ENCODE measurements at regions not wholly inside any gene's neighbourhood (a gene's known extent, or its start where the extent isn't known, plus 50 kb on each side); places are given as distances from the start of the nearest gene placed in this dataset.

- CTCF ChIA-PET (ENCODE audit: low intra/inter-chr PET ratio) = no interaction called here
- no peak for FAIRE-seq
Measured at GRCh38 chr4:183586824-183587223, 72.2 kb downstream of the RWDD4 start.

More at GRCh38 chr4:183586824-183587223, 72.2 kb downstream of the RWDD4 start:
- Histone ChIP-seq H3K9ac (ENCODE audit: insufficient read depth in 1 of 2, low read depth in 2 of 2, low read length in 2 of 2) (no peak overlapping the region), H3K27me3 (ENCODE audit: control insufficient read depth in 2 of 2, insufficient read depth in 2 of 2, low read length in 2 of 2) (no peaks in the 10 kb centered on the region; a peak in 1 of 5 replicates), H3K27ac (ENCODE audit: extremely low read depth, low read depth, low read length) (no peak overlapping the region), H3K4me1 (replicated peaks in 1 of 2; ENCODE audit: control insufficient read depth in 2 of 2, insufficient read depth in 2 of 2, low read length in 2 of 2) (no peaks in the 10 kb centered on the region), H3K36me3 (ENCODE audit: control insufficient read depth, insufficient read depth, low read length) (no peaks in the 10 kb centered on the region), H3K9me3 (replicated peaks; ENCODE audit: control insufficient read depth, insufficient read depth, low read depth, low read length) (no peaks in the 10 kb centered on the region), H2AFZ (ENCODE audit: low read depth, low read length) (no peak overlapping the region), H3K79me2 (ENCODE audit: control insufficient read depth, insufficient read depth, low read length) (no peaks in the 10 kb centered on the region), H3K9me1 (ENCODE audit: control insufficient read depth, insufficient read depth, low read length) (no peaks in the 10 kb centered on the region), H3K4me2 (ENCODE audit: insufficient read depth, low read length) (no peak overlapping the region), H4K20me1 (replicated peaks; ENCODE audit: control insufficient read depth, insufficient read depth, low read length) (no peaks in the 10 kb centered on the region), H3K4me3 (no peak overlapping the region)
- no peak for DNase-seq (ENCODE audit: extremely low read depth in 1 of 4, low spot score in 3 of 4)
- 73% methylated on average over 10 of the region's 10 CpGs for WGBS (ENCODE audit: insufficient coverage, low coverage, missing lambda C conversion rate)
- no TSS peak for BruUV-seq (replicated peaks)
- TF ChIP-seq ZNF699 (CRISPR knock-in tag; IDR thresholded peaks at IDR 0.05; ENCODE audit: insufficient replicate concordance) (no peak), RCOR1 (IDR thresholded peaks at IDR 0.05; ENCODE audit: borderline replicate concordance in 1 of 2, low read depth in 2 of 2, low read length in 2 of 2) (no peak), RAD51 (IDR thresholded peaks at IDR 0.05; ENCODE audit: borderline replicate concordance, low read depth) (no peak), ZNF408 (CRISPR knock-in tag; IDR thresholded peaks at IDR 0.05; ENCODE audit: low read depth) (no peak), ZNF347 (CRISPR knock-in tag; IDR thresholded peaks at IDR 0.05; ENCODE audit: low read depth) (no peak), JUN (IDR thresholded peaks at IDR 0.05; ENCODE audit: borderline replicate concordance, low read depth, low read length) (no peak), JUN (CRISPR knock-in tag; IDR thresholded peaks at IDR 0.05; ENCODE audit: borderline replicate concordance) (no peak), ZNF589 (CRISPR knock-in tag; IDR thresholded peaks at IDR 0.05; ENCODE audit: low read depth) (no peak), PCBP2 (IDR thresholded peaks at IDR 0.05; ENCODE audit: low read depth, low read length, poor library complexity, severe bottlenecking) (no peak), NBN (IDR thresholded peaks at IDR 0.05; ENCODE audit: low read depth) (no peak), ZNF696 (CRISPR knock-in tag; conservative IDR thresholded peaks at IDR 0.05) (no peak), HBP1 (CRISPR knock-in tag; IDR thresholded peaks at IDR 0.05) (no peak), ZNF324 (CRISPR knock-in tag; IDR thresholded peaks at IDR 0.05) (no peak), PML (IDR thresholded peaks at IDR 0.05; ENCODE audit: low read length) (no peak), AFF4 (CRISPR knock-in tag; IDR thresholded peaks at IDR 0.05) (no peak), USF2 (CRISPR knock-in tag; IDR thresholded peaks at IDR 0.05) (no peak), GABPA (tag; conservative IDR thresholded peaks at IDR 0.05; ENCODE audit: low read depth) (no peak)
- intact Hi-C loops (cut with micrococcal nuclease) = no loop called here
- in situ Hi-C loops (cut with MboI) = no loop called here
- POLR2A ChIA-PET = interaction anchor here (1.2 kb wide), 1 partner anchor 14 kb away, joined by 3 read pairs; no protein-coding TSS in a partner anchor
- no peak for ATAC-seq
